H1 (cell line): ENCODE measurements at regions not wholly inside any gene's neighbourhood (a gene's known extent, or its start where the extent isn't known, plus 50 kb on each side); places are given as distances from the start of the nearest gene placed in this dataset.

Experiments used
- CTCF ChIA-PET: fragments of 300-600 bp; sonication (Branson Sonifier 250); formaldehyde crosslinking; loops from one replicate; lab custom pipeline; 2021; ENCODE audit not compliant: partially characterized antibody; lab: Charles Lee
- POLR2A ChIA-PET: fragments of 300-600 bp; sonication (Branson Sonifier 250); formaldehyde crosslinking; loops from one replicate; lab custom pipeline; 2021; ENCODE audit warnings: inconsistent platforms; ENCODE audit not compliant: partially characterized antibody; lab: Charles Lee
- DNase-seq, 2 experiments: peaks; one replicate each; pipeline versions ENCODE4 v3.0.0 to v3.0.0-alpha.2; 2010 to 2022; ENCODE audit warnings: low spot score in 2 of 2, low read depth in 1 of 2, mixed read lengths in 1 of 2
- FAIRE-seq: peaks from 2 replicates; lab custom pipeline; 2011; peaks lifted over from hg19 to GRCh38; lab: Jason Lieb, UNC
- H2AFZ ChIP-seq: 2 replicates; pipeline ENCODE4 v1.8.1; 2012; ENCODE audit warnings: low read length, inconsistent platforms
- H2AK5ac ChIP-seq: 2 replicates; pipeline ENCODE4 v1.6.1; 2013; ENCODE audit warnings: low read depth, low read length
- H2BK120ac ChIP-seq: replicated peaks from 2 replicates; pipeline ENCODE3; 2013; ENCODE audit warnings: low read depth, low read length, inconsistent platforms
- H2BK12ac ChIP-seq: 2 replicates; pipeline ENCODE4 v1.6.1; 2013; ENCODE audit warnings: low read depth, low read length
- H2BK15ac ChIP-seq: 2 replicates; pipeline ENCODE4 v1.6.1; 2013; ENCODE audit warnings: low read length
- H2BK20ac ChIP-seq: 2 replicates; pipeline ENCODE4 v1.6.1; 2013; ENCODE audit warnings: low read length
- H2BK5ac ChIP-seq: 2 replicates; pipeline ENCODE4 v1.6.1; 2013; ENCODE audit warnings: low read depth, low read length
- H3K14ac ChIP-seq: 2 replicates; pipeline ENCODE4 v1.6.1; 2013; ENCODE audit warnings: inconsistent platforms; ENCODE audit not compliant: insufficient read length
- H3K18ac ChIP-seq: 2 replicates; pipeline ENCODE4 v1.6.1; 2013; ENCODE audit warnings: low read length; ENCODE audit errors: extremely low read depth
- H3K23ac ChIP-seq: 2 replicates; pipeline ENCODE4 v1.6.1; 2013; ENCODE audit warnings: inconsistent platforms; ENCODE audit not compliant: insufficient read length
- H3K23me2 ChIP-seq: 2 replicates; pipeline ENCODE4 v1.6.1; 2013; ENCODE audit warnings: low read depth, low read length
- H3K27ac ChIP-seq: 2 replicates; pipeline ENCODE4 v1.6.1; 2011; ENCODE audit warnings: low read depth, low read length, inconsistent platforms
- H3K27me3 ChIP-seq, 4 experiments: replicated peaks in 1 of 4; 1 replicate in 1 of 4; 2 replicates in 3 of 4; pipeline versions ENCODE4 v1.6.1 to v1.8.1; 2011 to 2013; ENCODE audit warnings: low read length in 3 of 4, mild to moderate bottlenecking in 3 of 4, inconsistent platforms in 2 of 4, mixed read lengths in 2 of 4, moderate library complexity in 1 of 4; ENCODE audit not compliant: control insufficient read depth in 3 of 4, insufficient read depth in 3 of 4; ENCODE audit errors: extremely low read depth in 1 of 4
- H3K36me3 ChIP-seq, 4 experiments: 2 replicates each; pipeline versions ENCODE4 v1.6.1 to v1.8.1; 2011 to 2013; ENCODE audit warnings: mild to moderate bottlenecking in 4 of 4, low read length in 3 of 4, moderate library complexity in 2 of 4, control low read depth in 1 of 4, inconsistent platforms in 1 of 4; ENCODE audit not compliant: insufficient read depth in 4 of 4, control insufficient read depth in 2 of 4
- H3K4ac ChIP-seq: replicated peaks from 2 replicates; pipeline ENCODE3; 2013; ENCODE audit warnings: low read length, low read depth, mixed read lengths, inconsistent platforms; ENCODE audit not compliant: insufficient read length
- H3K4me1 ChIP-seq, 4 experiments: replicated peaks in 1 of 4; 1 replicate in 1 of 4; 2 replicates in 3 of 4; pipeline versions ENCODE4 v1.6.1 to v1.8.1; 2011 to 2013; ENCODE audit warnings: low read length in 3 of 4, inconsistent platforms in 2 of 4, mixed read lengths in 1 of 4; ENCODE audit not compliant: insufficient read depth in 4 of 4, control insufficient read depth in 3 of 4
- H3K4me2 ChIP-seq, 2 experiments: 2 replicates each; pipeline versions ENCODE4 v1.6.1 to v1.8.1; 2011 to 2013; ENCODE audit warnings: low read depth in 2 of 2, low read length in 2 of 2, control low read depth in 1 of 2, inconsistent platforms in 1 of 2, mild to moderate bottlenecking in 1 of 2; ENCODE audit not compliant: insufficient read depth in 1 of 2
- H3K4me3 ChIP-seq, 4 experiments: fragments of 200-600, 300-600 bp in 1 of 4; sonication (generic), shearing (Covaris generic), sonication (Bioruptor Twin) in 1 of 4; 2 replicates each; pipeline versions ENCODE4 v1.5.1 to v1.8.1; 2011 to 2016; ENCODE audit warnings: low read length in 4 of 4, low read depth in 3 of 4, control low read depth in 2 of 4, inconsistent platforms in 2 of 4, mild to moderate bottlenecking in 2 of 4, mixed read lengths in 1 of 4, moderate library complexity in 1 of 4; ENCODE audit not compliant: insufficient read depth in 2 of 4; ENCODE audit errors: extremely low read depth in 1 of 4
- H3K56ac ChIP-seq: replicated peaks from 2 replicates; pipeline ENCODE3; 2013; ENCODE audit warnings: low read depth, mild to moderate bottlenecking, mixed read lengths, low read length, inconsistent platforms; ENCODE audit not compliant: insufficient read length
- H3K79me1 ChIP-seq: 2 replicates; pipeline ENCODE4 v1.6.1; 2013; ENCODE audit warnings: low read depth, low read length, control low read depth
- H3K79me2 ChIP-seq, 2 experiments: 2 replicates each; pipeline versions ENCODE4 v1.6.1 to v1.8.1; 2012 to 2013; ENCODE audit warnings: low read length in 2 of 2, mild to moderate bottlenecking in 2 of 2, inconsistent platforms in 1 of 2; ENCODE audit not compliant: insufficient read depth in 2 of 2, control insufficient read depth in 1 of 2
- H3K9ac ChIP-seq, 4 experiments: replicated peaks in 1 of 4; 1 replicate in 1 of 4; 2 replicates in 3 of 4; pipeline versions ENCODE4 v1.6.1 to v1.8.1; 2011 to 2013; ENCODE audit warnings: low read depth in 3 of 4, low read length in 3 of 4, control low read depth in 2 of 4, mild to moderate bottlenecking in 2 of 4, moderate library complexity in 2 of 4, inconsistent platforms in 1 of 4; ENCODE audit errors: extremely low read depth in 1 of 4
- H3K9me3 ChIP-seq, 2 experiments: 2 replicates each; pipeline versions ENCODE4 v1.6.1 to v1.8.1; 2012 to 2013; ENCODE audit warnings: mild to moderate bottlenecking in 2 of 2, moderate library complexity in 2 of 2, control low read depth in 1 of 2, inconsistent platforms in 1 of 2, low read depth in 1 of 2, low read length in 1 of 2, mixed read lengths in 1 of 2; ENCODE audit not compliant: insufficient read depth in 2 of 2
- H4K20me1 ChIP-seq, 2 experiments: replicated peaks in 1 of 2; 2 replicates each; pipeline versions ENCODE3 to v1.8.1; 2011 to 2013; ENCODE audit warnings: inconsistent platforms in 2 of 2, low read length in 2 of 2, mild to moderate bottlenecking in 1 of 2; ENCODE audit not compliant: insufficient read depth in 2 of 2, control insufficient read depth in 1 of 2
- H4K5ac ChIP-seq: 2 replicates; pipeline ENCODE4 v1.6.1; 2013; ENCODE audit warnings: low read length, low read depth, mixed read lengths, inconsistent platforms; ENCODE audit not compliant: insufficient read length
- H4K8ac ChIP-seq: 2 replicates; pipeline ENCODE4 v1.8.0; 2013; ENCODE audit warnings: mild to moderate bottlenecking, moderate library complexity, low read length, inconsistent platforms; ENCODE audit not compliant: insufficient read depth; ENCODE audit errors: extremely low read depth
- H4K91ac ChIP-seq: replicated peaks from 2 replicates; pipeline ENCODE3; 2013; ENCODE audit warnings: low read length, mixed read lengths, inconsistent platforms; ENCODE audit not compliant: insufficient read length
- BACH1 ChIP-seq: IDR thresholded peaks from 2 replicates; pipeline ENCODE4 v1.6.1; 2012; ENCODE audit warnings: low read length, improper control_type of control experiment
- CHD1 ChIP-seq: IDR thresholded peaks from 2 replicates; pipeline ENCODE4 v1.6.1; 2012; ENCODE audit warnings: low read depth, low read length, improper control_type of control experiment
- JUND ChIP-seq: IDR thresholded peaks from 2 replicates; pipeline ENCODE4 v1.6.1; 2011; ENCODE audit warnings: mild to moderate bottlenecking, improper control_type of control experiment, low read length
- KDM4A ChIP-seq: IDR thresholded peaks from one replicate; pipeline ENCODE4 v1.7.1; 2012; ENCODE audit warnings: low read depth, mild to moderate bottlenecking, moderate library complexity, low read length, inconsistent platforms; ENCODE audit not compliant: severe bottlenecking
- POLR2AphosphoS5 ChIP-seq: IDR thresholded peaks from 2 replicates; pipeline ENCODE4 v1.6.1; 2011; ENCODE audit warnings: low read depth, low read length
- RAD21 ChIP-seq, 2 experiments: IDR thresholded peaks in 1 of 2; conservative IDR thresholded peaks in 1 of 2; 2 replicates each; pipeline ENCODE4 v1.6.1; 2011; ENCODE audit warnings: low read depth in 2 of 2, low read length in 2 of 2, improper control_type of control experiment in 1 of 2, inconsistent platforms in 1 of 2, mild to moderate bottlenecking in 1 of 2, moderate library complexity in 1 of 2
- RBBP5 ChIP-seq: IDR thresholded peaks from 2 replicates; pipeline ENCODE4 v1.7.1; 2012; ENCODE audit warnings: low read depth, mild to moderate bottlenecking, inconsistent platforms, low read length, moderate library complexity, borderline replicate concordance
- RXRA ChIP-seq: IDR thresholded peaks from 2 replicates; pipeline ENCODE4 v1.6.1; 2011; ENCODE audit warnings: low read depth, mild to moderate bottlenecking, low read length, moderate library complexity; ENCODE audit not compliant: insufficient read depth
- SP4 ChIP-seq: IDR thresholded peaks from 2 replicates; pipeline ENCODE4 v1.6.1; 2012; ENCODE audit warnings: low read length, inconsistent platforms
- WGBS, 2 experiments: shearing (Covaris generic) in 1 of 2; methylation state at CpG; one replicate each; pipeline versions ENCODE4 v1.1.6 to v1.1.7; 2013 to 2015; ENCODE audit warnings: low lambda C conversion rate in 2 of 2, mixed read lengths in 2 of 2, inconsistent platforms in 1 of 2, low coverage in 1 of 2, missing lambda C conversion rate in 1 of 2; ENCODE audit not compliant: insufficient replicate concordance in 2 of 2, insufficient coverage in 1 of 2, insufficient read length in 1 of 2; ENCODE audit errors: extremely low coverage in 1 of 2, missing lambda C conversion rate in 1 of 2; 5-methylcytosine and 5-hydroxymethylcytosine counted together
- TF ChIP-seq, protein P1 (sequence below): IDR thresholded peaks from 2 replicates; pipeline ENCODE4 v1.6.1; 2011; ENCODE audit warnings: low read length, improper control_type of control experiment
- TF ChIP-seq, protein P2 (sequence below), 3 experiments: IDR thresholded peaks; 1 replicate in 2 of 3; 2 replicates in 1 of 3; pipeline versions ENCODE4 v1.5.1 to v1.6.1; 2011; ENCODE audit warnings: low read length in 3 of 3, mild to moderate bottlenecking in 3 of 3, inconsistent platforms in 2 of 3, low read depth in 1 of 3, moderate library complexity in 1 of 3; ENCODE audit not compliant: insufficient read depth in 1 of 3; ENCODE audit errors: control extremely low read depth in 1 of 3

DNA sequence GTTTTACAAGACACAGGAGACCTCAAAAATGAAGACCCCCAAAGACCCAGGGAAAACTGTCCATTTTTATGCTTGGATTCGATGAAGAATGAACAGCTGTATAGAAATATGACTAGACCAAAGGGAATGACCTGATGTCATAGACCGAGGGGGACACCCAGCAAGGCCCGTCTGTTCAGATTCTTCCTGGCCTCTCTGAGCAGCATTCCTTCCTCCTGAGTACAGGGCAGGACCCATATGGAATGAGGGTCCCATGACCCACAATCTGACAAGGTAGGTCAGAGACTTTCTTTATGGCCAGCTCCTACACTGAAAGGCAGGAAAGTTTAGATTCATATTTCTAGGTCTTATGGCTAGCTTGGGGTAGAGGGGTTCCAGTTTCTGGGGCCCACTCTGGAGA, 356.0 kb downstream of the GATA3 start:
- no peak overlapping the region for H4K5ac ChIP-seq
- H3K79me2 ChIP-seq, result no peaks in the 10 kb centered on the region
- H3K36me3 ChIP-seq, result no peaks in the 10 kb centered on the region
- no peak overlapping the region for H2BK20ac ChIP-seq
- H3K9me3 ChIP-seq, result no peaks in the 10 kb centered on the region
- H3K4me1 ChIP-seq, result no peaks in the 10 kb centered on the region
- H3K79me1 ChIP-seq, result no peaks in the 10 kb centered on the region
- no peak overlapping the region for H2BK12ac ChIP-seq
- H2BK120ac ChIP-seq, result no peak overlapping the region
- no peak overlapping the region for H2BK5ac ChIP-seq
- H3K18ac ChIP-seq, result no peak overlapping the region
- POLR2A ChIA-PET, result no interaction called here
- H2AFZ ChIP-seq, result no peak overlapping the region
- no peak overlapping the region for H4K8ac ChIP-seq
- WGBS, 2 experiments, result 80% methylated on average over 3 of the region's 3 CpGs; no CpG with 5 or more reads in 1 of the 2 experiments
- H3K4me3 ChIP-seq, result no peak overlapping the region
- no peak overlapping the region for H3K14ac ChIP-seq
- H3K4me2 ChIP-seq, result no peak overlapping the region
- no peaks in the 10 kb centered on the region for H3K23me2 ChIP-seq
- CTCF ChIA-PET, result interaction anchor here (0.7 to 2.5 kb wide), 6 partner anchors 8 to 538 kb away, joined by 3 to 6 read pairs (median 4); no protein-coding TSS in a partner anchor
- no peaks in the 10 kb centered on the region for H3K27me3 ChIP-seq
- no peak overlapping the region for H3K56ac ChIP-seq
- H4K91ac ChIP-seq, result no peak overlapping the region
- no peaks in the 10 kb centered on the region for H4K20me1 ChIP-seq
- no peak overlapping the region for H2AK5ac ChIP-seq
- H2BK15ac ChIP-seq, result 0 out of 2 replicates have a peak overlapping the region, but pooled peaks have one; percentile 72
- H3K23ac ChIP-seq, result no peak overlapping the region
- FAIRE-seq (no peak), DNase-seq (no peak)
- H3K9ac ChIP-seq, result no peak overlapping the region
- no peak overlapping the region for H3K27ac ChIP-seq
- H3K4ac ChIP-seq, result no peak overlapping the region
- TF ChIP-seq KDM4A, result no peak
- TF ChIP-seq POLR2AphosphoS5, result no peak
- no peak for TF ChIP-seq JUND
- no peak for TF ChIP-seq BACH1
- TF ChIP-seq SP4, result no peak
- TF ChIP-seq, protein P1, sequence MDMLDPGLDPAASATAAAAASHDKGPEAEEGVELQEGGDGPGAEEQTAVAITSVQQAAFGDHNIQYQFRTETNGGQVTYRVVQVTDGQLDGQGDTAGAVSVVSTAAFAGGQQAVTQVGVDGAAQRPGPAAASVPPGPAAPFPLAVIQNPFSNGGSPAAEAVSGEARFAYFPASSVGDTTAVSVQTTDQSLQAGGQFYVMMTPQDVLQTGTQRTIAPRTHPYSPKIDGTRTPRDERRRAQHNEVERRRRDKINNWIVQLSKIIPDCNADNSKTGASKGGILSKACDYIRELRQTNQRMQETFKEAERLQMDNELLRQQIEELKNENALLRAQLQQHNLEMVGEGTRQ, result no peak
- TF ChIP-seq CHD1, result no peak
- no peak for TF ChIP-seq RBBP5
- TF ChIP-seq, protein P2, sequence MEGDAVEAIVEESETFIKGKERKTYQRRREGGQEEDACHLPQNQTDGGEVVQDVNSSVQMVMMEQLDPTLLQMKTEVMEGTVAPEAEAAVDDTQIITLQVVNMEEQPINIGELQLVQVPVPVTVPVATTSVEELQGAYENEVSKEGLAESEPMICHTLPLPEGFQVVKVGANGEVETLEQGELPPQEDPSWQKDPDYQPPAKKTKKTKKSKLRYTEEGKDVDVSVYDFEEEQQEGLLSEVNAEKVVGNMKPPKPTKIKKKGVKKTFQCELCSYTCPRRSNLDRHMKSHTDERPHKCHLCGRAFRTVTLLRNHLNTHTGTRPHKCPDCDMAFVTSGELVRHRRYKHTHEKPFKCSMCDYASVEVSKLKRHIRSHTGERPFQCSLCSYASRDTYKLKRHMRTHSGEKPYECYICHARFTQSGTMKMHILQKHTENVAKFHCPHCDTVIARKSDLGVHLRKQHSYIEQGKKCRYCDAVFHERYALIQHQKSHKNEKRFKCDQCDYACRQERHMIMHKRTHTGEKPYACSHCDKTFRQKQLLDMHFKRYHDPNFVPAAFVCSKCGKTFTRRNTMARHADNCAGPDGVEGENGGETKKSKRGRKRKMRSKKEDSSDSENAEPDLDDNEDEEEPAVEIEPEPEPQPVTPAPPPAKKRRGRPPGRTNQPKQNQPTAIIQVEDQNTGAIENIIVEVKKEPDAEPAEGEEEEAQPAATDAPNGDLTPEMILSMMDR (IDR thresholded peaks at IDR 0.05; ENCODE audit: control extremely low read depth in 1 of 3, insufficient read depth in 1 of 3, low read depth in 1 of 3, low read length in 3 of 3), result no peak
- TF ChIP-seq RAD21 (IDR thresholded peaks at IDR 0.05 in 1 of 2, conservative IDR thresholded peaks at IDR 0.05 in 1 of 2; ENCODE audit: low read depth in 2 of 2, low read length in 2 of 2), result no peak
- TF ChIP-seq RXRA, result no peak
